SH-SY5Y (cell line): ENCODE measurements at regions not wholly inside any gene's neighbourhood (a gene's known extent, or its start where the extent isn't known, plus 50 kb on each side); places are given as distances from the start of the nearest gene placed in this dataset.

Experiments used
- GATA2 ChIP-seq: IDR thresholded peaks from 2 replicates; pipeline ENCODE4 v1.6.1; 2011; ENCODE audit warnings: mild to moderate bottlenecking, low read depth, low read length
- GATA3 ChIP-seq: IDR thresholded peaks from 2 replicates; pipeline ENCODE4 v1.6.1; 2011; ENCODE audit warnings: low read depth, mild to moderate bottlenecking, low read length, moderate library complexity

- TF ChIP-seq GATA3 (no peak), GATA2 (no peak)
Measured at GRCh38 chr14:98374136-98374535, 897.9 kb downstream of the BCL11B start.
